ENCODE measurements at regions not wholly inside any gene's neighbourhood (a gene's known extent, or its start where the extent isn't known, plus 50 kb on each side); places are given as distances from the start of the nearest gene placed in this dataset.
A peak's percentile ranks its signal among the peaks of the same experiment; 100 is the strongest.
"Not testable (repeated sequence)": the region's sequence is repeated elsewhere in the genome, so short reads cannot be mapped to it uniquely, and the experiment has no call there.

DNA sequence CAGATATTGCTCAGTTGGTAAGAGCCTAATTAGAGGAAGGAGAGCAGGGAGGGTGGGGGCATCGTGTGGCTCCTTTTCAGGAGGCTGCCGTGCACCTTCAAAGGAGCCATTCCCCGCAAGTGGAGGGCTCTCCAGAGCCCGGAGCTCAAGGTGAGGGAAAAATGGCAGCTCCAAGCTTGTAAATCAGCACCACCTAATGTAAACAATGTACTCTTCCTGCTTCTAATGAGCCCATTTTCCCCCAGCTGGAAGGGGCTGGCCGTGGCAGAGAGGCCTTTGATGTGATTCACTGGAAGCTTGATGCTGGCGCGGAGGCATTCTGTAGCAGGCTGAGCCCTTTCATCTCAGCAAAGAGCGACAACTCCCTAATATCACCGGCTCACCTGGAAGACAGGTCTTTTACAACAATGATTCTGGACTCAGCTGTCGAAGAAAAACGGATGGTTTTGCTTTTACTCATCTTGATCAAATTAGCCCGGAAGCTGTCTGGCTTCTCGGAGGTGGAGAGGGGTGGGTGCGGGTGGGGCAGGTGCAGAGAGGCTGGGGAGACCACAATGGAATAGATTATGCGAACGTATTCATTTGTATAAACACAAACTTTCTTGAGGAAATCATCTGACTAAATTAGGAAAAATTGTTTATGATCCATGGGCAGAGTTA, 112.5 kb downstream of the RRAGC start:
- peak; percentile 29 to 83 (median 51) for DNase-seq

DNA sequence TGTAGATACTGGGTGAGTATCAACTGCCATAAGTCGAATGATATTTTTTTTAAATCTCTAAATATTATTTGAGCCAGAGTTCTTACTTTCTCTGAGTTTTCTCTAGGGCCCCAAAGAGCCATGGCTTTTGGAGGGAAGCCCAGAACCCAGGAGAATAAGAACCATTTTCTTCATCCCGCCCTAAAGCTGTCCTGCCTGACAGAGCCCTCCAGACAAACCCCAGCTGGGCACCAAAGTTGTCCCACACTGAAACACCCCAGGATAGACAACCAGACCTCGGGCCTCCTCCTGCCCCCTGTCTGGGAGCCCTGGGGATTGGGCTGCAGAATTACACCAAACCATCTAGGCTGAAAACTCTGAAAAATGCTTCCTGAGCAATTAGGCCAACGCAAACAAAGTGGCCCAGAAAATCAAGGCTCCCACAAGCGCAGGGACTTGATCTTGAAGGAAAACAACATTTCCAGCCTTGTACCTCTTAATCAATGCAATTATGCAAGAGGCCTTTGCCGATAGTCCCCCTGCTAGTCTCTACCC, 113.1 kb downstream of the RRAGC start:
- no peak for DNase-seq

DNA sequence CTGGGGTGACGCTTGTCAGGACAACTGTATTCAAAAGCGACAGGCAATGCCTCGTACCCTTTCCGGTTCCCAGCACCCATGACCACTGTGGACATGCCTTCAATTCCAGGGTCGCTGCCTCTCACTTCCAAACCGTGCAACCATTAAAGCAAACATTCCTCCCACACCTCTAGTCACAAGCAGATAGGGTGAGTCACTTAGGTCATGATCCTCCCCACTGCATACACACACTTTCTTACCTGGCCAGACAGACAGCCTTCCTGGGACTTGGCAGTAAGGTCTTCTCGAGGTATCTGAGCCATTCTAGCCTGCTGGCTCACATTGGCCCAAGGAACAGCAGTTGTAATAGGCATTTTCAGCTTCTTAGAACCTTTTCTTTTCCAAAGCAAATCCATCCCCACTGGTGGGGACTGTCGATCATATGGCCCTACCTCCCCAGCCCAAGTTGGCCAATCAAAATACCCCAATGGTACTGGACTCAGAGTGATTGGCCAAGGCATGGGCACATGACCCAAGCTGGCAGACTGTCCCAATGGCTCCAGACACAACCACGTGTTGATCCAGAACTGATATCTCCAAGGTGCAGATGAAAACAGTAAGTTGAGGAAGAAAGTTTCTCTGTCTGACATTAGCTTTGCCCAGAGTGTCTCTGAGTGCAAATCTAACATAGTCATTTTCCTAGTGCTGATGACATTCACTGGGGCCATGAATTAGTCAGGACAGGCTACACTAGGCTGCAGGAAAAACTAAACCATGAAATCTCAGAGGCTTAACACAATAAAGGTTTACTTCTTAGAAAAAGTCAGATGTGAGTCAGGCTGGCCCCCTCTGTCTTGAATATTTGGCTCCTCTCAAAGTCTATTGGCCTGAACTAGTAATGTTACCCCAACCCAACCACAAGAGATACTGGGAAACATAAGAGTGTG, 113.8 kb downstream of the RRAGC start:
- no peak for DNase-seq

DNA sequence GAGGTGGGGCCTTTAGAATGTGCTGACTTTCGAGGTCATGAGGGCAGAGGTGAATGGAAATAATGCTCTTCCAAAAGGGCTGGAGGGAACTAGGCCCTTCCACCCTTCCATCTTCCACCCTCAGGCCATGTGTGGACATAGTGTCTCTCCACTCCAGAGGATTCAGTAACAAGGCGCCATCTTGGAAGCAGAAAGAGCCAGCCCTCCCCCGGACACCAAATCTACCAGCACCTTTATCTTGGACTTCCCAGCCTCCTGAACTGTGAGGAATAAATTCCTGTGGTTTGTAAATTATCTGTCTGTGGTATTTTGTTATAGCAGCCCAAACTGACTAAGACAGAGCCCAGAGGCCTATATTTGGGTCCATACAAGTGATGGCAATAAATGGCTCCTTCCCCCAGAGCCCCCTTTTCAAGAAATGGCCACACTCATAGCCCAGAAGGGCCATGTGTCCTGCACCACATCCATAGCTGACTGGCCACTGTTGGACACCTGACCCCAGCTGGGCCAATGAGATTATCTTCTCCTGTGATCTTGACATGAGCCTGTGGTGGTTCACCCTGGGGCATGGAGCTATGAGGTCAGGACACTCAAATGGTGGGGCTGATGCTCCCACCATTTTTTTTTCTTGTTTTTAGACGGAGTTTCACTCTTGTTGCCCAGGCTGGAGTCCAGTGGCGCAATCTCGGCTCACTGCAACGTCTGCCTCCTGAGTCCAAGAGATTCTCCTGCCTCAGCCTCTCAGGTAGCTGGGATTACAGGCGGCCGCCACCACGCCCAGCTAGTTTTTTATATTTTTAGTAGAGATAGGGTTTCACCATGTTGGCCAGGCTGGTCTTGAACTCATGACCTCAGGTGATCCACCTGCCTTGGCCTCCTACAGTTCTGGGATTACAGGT, 114.9 kb downstream of the RRAGC start:
- no peak for DNase-seq

DNA sequence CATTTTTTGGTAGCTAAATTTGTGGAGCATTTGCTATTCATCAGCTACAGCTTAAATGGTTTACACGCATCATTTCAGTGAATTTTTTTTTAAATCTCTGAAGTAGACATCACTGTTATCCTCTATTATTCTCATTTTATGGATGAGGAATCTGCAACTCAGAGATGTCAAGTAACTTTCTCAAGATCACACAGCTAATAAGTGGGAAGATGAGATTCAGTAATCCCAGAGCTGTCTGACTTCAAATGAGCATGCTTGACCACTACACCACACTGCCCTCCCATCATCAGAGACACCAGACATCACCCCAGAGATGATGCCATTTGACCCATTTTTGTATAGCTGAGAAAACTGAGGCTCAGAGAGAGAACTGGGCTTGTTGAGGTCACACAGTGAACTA, 116.4 kb downstream of the RRAGC start:
- DNase-seq = no peak

DNA sequence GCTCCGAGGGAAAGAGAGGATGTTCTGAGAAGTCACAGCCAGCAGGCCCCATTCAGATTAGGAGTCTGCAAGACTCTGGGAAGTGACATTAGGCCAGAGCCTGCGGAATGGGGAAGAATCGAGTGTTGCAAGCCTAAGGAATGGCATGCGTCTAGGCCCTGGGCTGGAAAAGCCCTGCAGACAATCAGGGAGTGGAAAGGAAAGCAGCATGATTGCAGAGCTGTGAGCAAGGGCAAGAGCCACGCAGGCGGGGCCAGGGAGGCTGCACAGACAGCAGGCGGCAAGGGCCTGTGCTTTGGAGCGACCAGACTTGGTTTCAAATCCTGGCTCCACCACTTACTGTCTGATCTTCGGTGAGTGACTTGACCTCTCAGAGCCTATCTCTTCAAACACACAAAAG, 118.2 kb downstream of the RRAGC start:
- no peak for DNase-seq

DNA sequence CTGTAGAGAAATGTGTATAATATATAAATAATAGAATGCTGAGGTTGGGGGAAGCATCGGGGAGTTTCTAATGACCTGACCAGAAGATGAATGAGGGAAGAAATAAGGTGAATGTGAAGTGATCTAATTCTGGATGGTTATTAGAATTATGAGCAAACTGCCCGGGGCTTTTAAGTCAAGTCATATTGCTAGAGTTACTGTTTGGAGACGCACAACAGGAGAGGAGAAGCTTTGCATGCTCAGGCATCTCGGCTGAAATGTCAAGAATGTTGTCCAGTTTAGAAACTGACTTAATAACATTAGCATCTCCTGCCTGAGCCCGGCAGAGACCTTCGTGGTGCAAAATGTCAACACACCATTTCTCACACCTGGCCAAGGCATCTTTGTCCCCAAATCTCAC, 119.1 kb downstream of the RRAGC start:
- DNase-seq = no peak

DNA sequence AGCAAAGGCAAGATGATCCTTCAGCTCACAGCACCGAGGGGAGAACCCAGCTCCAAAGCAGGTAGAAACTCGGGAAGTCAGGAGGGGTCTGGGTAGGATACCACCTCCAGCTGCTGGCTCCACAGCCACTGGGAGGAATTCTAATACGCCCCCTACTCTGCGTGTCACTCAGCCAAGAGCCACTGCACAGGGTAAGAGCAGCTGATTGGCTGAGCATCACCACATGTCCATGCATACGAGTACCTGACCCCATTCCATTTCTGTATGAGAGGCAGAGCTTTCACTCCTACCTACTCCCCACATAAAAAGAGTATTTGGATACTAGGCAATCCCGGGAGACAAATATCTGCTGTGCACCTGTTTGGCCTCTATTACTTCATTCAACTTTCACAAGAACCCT, 121.4 kb downstream of the RRAGC start:
- DNase-seq = no peak

DNA sequence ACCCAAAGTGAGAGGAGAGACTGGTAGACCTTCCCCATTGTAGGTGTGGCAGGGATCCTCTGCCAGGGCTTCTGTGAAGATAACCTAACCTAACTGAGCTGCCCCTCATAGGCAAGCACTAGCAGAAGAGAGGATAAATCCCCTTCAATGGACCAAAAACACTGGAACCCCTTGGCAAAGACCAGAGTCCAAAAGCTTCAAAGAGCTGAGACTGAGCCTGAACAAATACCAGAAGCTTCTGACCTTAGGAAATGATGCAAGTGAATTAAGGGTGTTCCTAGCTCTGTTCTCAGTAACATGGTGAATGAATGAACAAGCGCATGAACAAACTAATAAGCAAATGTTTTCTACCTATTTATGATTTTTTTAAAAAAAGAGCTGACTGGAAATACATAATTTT, 123.2 kb downstream of the RRAGC start:
- no peak for DNase-seq

DNA sequence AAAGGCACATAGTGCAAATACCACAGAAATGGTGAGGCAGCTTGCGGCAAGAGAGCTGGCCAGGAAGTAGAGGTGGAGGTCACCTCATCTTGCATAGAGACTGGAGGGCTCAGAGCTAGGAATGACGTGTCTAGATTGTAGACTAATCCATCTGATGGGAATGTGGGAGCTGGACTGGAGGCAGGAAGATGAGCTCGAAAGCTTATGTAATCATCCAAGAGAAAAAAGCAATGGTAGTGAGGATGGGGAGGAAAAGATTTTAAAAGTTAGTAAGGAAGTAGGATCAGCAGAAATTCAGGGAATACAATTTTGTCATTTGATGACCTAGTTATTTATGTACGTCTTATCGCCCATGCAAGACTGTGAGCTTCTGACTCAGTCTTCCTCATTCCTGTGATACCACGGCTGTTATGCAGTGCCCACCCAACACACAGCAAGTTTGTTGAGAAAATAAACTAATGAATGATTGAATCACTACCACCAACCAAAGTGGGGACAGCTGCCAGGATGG, 123.9 kb downstream of the RRAGC start:
- DNase-seq = no peak

DNA sequence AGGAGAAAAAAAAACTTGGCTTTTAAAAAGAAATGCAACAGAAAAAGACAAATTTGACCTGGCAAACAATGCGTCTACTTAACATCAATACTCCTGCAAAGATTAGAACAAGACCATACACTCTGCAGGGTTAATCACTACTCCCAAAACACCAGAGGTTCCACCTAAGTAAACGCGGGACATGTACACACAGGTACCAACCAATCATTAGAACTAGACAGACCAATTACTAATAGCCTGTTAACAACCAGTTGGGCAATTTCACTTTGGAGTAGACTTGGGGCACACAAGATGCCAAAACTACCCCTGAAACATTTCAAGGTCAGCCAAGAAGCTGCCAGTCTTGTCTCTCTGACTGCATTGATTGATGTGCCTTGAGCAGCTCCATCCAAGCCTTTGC, 125.8 kb downstream of the RRAGC start:
- peak in 2 of 3 experiments; percentile 2 to 18 for DNase-seq

DNA sequence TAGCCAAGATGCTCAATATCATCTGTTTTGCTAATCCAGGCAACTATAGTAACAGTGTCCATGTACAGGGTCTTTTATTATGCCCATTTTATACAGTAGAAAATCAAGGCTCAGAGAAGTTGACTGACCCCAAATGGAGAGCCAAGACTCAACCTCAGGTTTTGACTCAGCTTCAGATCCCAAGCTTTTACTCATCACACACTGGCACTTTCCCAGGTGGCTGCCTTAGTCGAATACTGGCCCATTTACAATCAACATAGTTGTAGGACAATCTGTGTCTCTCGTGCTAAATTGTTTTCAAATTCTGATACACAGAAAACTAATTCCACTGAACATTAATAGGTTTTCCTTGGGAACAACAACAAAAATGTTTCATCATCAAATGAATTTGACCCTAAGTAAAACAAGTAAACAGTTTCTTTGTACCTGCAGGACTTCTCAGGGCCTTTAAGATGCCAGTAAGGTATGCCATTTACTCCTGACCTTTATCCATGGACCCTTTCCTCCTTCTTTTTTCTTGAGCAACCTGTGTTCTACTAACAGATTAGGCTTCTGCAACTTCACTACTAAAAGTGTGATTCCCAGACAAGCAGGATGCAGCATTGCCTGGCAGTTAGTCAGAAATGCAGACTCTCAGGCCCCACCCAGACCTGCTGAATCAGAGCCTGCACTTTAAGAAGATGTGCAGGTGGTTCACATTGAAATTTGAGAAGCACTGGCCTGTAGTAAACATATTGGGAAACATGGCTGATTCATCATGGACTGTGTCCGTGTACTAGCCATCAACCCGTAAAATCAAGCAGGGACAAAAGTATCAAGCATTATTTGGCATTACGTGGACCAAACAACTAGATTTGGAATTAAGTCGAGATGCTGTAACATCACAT, 128.8 kb downstream of the RRAGC start:
- no peak for DNase-seq

DNA sequence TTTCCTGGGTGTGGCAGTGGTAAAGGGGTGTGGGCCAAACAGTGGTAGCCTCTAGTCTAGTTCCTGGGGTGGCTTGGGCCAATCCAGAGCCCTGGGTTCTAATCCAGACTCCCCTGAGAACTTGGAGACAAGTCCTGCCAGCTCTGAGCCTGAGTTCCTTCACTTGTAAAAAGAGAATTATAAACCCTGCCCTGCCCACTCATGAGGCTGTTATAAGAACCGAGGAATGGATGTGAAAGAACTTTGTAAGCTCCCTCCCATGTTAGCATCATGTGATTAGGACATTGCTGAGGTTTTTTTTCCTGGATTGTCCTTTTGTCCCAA, 131.0 kb downstream of the RRAGC start:
- DNase-seq = no peak

DNA sequence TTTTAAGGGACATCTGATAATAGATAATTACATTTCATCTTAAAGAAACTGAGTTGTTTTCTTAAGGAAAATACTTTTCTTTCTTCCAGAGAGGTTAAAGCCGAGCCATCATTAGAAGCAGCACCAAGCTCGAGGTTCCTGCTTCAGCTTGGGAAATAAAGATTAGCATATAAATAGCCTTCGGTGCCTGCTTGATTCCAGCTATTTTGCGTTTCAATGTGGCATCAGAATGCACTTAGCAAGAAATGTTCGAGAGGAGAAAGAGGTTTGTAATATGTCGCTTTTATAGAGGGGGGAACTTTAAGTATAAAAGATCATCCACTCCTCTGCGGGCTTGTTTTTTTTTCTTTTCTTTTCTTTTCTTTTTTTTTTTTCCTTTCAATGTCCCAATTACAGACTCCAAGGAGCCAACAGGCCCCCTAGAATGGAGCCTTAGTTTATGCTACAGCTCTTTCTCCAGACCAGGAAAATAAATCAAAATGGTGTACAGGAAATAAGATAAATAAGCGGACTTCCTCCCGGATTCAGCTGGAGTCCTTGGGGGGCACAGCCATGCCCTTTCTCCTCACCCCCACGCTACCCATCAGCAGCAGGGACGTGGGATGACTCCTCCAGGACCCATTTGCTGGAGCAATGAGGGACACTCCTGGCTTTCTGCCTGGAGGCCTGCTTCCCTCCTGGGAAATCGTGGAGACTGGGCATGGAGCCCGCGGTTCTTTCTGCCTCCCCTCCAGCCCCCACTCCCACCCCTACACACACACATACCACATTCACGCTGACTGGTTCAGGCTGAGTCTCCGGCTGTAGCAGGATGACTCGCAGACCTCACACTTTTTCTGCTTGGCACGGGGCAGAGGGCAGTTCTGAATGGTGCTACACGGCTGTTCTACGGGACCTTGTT, 131.6 kb downstream of the RRAGC start:
- DNase-seq = no peak

DNA sequence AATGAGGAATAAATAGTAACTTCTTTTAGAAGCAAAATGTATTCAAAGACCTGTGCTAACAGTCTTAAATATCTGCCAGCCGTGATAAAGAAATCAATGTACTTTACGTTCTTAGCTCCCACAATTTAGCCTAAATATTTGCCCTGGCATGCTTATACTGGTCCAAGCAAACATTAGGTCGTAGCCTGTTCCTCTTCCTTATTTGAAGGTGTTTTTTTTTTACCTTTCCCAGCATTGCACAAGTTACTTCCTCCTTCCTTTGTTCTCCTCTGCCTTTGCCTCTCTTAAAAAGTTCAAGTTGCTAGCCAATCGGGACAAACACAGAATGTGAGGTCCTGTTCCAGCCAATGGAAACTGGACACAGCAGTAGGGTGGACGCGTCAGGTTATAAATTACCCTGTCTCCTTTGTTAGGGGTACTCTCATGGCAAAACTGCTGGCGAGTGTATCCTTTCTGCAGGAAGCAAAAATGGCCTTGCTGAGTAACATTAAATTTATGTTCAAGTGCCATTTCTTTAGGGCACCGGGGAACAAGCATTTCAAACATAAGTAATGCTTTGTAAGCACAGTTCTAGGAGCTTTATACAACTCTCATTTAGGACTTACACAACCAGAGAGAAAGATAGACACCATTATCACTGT, 134.1 kb downstream of the RRAGC start:
- not testable (repeated sequence) for DNase-seq

DNA sequence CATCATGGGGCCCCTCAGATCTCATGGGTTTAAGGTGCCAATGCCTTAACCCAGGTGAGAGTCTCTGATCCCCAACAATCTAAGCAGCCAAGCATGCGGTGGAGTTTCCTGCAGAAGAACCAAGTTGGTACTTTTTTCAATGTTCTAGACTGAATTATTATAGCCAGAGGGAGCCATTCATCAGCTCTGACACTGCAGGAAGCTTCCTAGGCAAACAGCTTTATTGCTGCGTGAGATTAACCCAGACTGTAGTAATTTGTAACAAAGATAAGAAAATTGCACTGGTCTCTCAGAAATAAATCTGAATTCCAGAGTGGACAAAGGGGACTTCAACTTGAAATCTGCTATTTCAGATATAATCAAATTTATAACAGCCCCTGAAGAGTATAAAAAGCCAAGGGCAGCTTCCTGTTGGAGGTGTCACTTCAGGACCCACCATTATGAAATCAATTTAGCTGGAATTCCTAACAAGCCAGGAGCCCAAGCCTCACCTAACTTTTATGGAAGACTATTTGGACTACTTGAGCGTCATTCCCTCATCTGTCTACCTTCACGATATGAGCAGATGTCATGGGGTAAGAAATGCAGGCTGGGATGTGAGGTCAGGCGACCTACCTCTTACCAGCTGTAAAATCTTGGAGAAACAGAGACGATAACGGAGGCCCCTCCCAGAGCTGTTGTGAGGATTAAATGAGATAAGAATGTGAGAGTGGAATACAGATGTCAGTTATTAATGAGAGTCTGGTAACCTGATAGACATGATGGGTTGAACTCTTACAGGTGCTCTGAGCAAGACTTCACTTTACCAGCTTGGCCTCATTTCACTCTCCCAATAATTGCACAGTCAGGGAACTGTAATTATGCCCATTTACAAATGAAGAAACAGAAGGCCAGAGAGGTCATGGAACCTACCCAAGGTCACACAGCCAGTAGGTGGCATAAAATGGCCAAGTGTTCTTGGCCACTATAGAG, 135.1 kb downstream of the RRAGC start:
- peak in 1 of 3 experiments; percentile 4 for DNase-seq

DNA sequence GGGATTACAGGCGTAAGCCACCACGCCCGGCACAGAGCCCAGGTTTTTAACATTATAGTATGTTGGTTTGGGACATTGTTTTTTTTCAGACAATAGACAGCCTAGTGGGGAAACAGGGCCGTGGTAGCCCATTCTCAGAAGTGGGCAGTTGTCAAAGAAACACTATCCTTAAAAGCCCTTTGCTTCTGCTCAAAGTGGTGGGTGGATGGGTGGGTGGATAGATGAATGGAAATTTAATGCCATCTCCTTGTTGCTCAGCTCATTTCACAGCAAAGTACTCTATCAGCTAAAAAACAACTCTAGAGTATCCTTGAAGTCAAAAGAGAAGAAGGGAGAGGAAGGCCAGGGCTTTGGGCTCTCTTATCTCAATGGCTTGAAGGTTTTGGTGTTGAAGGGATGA, 137.8 kb downstream of the RRAGC start:
- no peak for DNase-seq

DNA sequence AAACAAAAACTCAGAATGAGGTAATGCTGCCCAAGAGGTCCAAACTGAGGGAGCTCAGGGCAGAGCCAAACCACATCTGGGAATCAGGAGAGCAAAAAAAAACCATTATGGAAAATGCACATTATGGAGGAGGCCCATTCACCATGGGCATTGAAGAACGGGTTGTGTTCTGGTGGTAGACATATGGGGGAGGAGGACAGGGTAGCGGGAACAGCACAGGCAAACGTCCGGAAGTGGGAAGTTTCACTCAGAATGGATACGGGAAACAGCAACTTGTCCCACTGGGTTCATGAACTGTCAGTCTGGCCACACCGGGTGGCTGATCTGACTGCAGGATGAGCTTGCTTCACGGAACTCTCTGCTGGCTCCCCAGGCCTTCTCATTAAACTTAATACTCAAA, 139.7 kb downstream of the RRAGC start:
- DNase-seq = no peak

DNA sequence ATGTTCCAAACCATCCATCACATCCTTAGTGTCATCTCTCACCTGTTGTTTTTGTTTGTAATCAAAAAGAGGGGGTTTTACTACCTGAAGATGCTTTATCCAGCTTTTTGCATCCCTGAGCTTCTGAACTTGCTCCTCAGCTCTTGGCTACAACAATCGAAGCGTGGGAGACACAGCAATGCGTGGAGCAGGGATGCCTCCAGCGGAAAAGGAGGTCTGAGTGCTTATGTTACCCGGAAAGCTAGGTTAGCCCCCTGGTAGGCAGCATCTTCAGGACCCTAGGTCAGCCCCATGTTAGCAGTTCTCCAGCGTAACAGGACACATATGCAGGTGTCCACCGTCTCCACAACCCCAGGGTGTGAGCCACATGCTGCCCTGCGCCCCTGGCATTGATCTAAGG, 141.5 kb downstream of the RRAGC start:
- no peak for DNase-seq

Measured in NCI-H1417 (cell line).